ENCODE measurements at regions not wholly inside any gene's neighbourhood (a gene's known extent, or its start where the extent isn't known, plus 50 kb on each side); places are given as distances from the start of the nearest gene placed in this dataset.

- DNase-seq: no peak
Measured at GRCh38 chr11:127105593-127106541, 105.3 kb upstream of the KIRREL3 start.

GRCh38 chr11:127103586-127104388 lies 103.2 kb upstream of the KIRREL3 start:
- no peak for DNase-seq

DNA sequence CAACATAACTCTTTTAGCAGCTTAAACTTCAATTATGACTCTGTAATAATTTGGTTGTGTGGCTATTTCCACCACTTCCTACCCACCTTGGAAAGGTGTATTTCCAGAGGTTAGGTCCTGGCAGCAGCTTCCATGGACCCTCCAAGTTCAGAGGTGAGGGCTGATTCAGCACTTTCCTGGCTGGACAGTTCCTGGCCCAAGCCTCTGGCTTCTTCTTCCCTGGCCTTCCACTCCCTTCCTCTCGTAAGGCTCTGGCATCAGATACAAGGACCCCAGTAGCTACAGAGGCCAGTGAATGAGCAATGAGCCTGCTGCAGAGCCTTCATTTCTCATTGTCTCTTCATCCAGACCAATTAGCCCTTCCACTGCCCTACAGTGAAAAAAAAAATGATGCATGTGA lies 98.1 kb upstream of the KIRREL3 start:
- no peak for DNase-seq

- no peak for DNase-seq
Measured at GRCh38 chr11:127080735-127081134, 80.2 kb upstream of the KIRREL3 start.

DNA sequence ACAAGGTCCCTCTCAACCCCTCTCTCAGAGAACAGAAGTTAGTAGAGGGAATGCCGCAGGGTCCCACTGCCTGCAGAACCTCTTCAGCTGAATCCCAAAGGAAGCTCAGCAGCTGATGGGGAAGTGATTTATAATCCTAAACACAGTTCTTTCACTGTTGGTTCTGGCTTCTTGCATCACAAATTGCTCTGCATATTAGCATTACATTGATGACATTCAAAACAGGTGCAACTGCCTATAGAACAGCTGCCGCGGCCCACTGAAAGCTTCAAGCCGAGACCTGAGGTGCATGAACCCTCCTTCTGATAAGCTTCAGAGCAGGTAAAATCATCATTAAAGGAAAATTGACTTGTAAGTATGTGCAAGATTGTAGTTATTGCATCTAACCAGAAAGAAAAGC lies 75.2 kb upstream of the KIRREL3 start:
- no peak for DNase-seq

DNA sequence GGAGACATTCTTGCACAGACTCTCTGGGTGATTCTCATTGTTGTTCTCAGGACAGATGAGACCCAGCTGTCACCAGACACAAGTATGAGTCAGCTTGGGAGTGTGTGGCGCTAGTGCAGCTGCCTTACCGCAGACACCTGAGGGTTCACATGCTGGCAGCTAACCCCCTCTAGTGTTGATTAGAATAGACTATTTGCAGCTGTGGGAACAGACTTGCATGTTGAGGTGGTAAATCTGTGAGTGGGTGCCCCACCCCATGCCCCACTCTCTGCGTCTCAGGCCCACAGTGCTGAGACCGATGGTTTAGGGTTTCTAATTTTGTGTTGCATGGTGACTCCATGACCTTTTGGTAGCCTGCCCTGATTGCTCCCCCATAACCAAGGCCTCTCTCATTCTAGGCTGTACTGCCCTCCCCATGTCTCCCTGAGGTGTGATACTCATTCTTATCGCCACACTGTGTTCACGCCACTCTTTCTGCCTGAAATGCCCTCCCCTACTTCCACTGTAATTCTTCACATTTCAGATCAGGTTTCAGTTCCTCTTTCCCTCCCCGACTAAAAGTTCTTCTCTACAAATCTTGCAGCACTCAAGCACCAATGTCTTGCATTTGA lies 73.7 kb upstream of the KIRREL3 start:
- no peak for DNase-seq

DNA sequence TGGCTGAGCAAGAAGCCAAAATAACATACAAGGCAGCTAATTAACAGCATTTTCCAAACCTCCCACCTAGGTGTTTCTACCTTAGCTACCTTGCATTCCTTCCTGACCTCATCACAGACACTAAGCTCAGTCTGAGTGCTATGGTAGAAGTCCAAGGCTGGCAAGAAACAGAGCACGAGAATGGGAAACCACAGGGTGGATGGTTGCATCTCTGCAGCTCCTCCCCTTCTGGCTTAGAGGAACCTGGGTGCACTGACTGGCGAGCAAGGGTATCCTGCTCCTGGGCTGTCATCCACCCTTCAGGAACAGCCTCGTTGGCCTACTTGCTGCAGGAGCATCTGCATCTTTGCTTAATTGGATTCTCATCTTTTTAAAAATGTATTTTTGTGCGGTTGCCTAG lies 73.1 kb upstream of the KIRREL3 start:
- DNase-seq: no peak

- DNase-seq: no peak
Measured at GRCh38 chr11:127071606-127072005, 71.0 kb upstream of the KIRREL3 start.

DNA sequence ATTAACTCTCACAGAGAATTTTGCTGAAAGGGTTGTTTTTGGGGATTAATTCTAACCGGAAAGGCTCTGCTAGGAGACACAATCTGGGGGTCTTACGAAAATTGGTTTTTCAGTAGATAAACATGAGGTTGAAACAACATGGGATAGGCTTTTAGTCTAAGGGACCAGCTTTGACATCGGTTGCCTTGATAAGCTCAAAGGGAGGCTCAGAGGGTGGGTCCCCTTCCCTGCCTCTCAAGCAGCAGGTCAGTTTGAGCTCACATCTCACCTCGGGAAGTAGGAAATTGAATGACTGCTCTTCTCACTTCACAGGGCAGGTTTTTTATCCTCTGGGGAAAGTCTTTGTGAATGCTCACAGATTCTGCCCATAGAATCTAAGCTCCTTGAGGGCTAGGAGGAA lies 70.2 kb upstream of the KIRREL3 start:
- DNase-seq: no peak

GRCh38 chr11:127066401-127067090 lies 66.0 kb upstream of the KIRREL3 start:
- no peak for DNase-seq

- no peak for DNase-seq
Measured at GRCh38 chr11:127063241-127063640, 62.7 kb upstream of the KIRREL3 start.

- no peak for DNase-seq
Measured at GRCh38 chr11:127061947-127062346, 61.4 kb upstream of the KIRREL3 start.

GRCh38 chr11:127059750-127060149 lies 59.2 kb upstream of the KIRREL3 start:
- DNase-seq: no peak

GRCh38 chr11:127059286-127059685 lies 58.7 kb upstream of the KIRREL3 start:
- DNase-seq: no peak

GRCh38 chr11:127058524-127058923 lies 58.0 kb upstream of the KIRREL3 start:
- no peak for DNase-seq

DNA sequence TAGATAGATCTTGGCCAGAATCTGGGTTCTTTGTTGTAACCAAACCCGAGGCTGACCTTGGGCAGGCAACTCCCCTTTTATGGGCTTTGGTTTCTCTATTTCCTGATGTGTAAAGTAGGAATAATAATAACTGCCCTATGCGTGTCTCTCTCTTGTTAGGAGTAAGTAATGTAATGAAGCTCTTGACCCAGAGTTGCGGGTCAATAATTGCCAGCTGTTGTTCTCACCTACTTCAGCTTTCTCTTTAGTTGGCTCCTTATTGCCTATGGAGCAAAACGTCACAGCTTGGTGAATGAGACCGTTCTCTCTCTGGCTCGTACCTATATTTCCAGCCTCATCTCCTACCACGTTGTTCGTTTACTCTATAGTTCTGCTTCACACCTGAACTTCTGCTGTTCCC lies 56.6 kb upstream of the KIRREL3 start:
- DNase-seq: no peak

GRCh38 chr11:127056338-127056971 lies 55.9 kb upstream of the KIRREL3 start:
- DNase-seq: no peak

DNA sequence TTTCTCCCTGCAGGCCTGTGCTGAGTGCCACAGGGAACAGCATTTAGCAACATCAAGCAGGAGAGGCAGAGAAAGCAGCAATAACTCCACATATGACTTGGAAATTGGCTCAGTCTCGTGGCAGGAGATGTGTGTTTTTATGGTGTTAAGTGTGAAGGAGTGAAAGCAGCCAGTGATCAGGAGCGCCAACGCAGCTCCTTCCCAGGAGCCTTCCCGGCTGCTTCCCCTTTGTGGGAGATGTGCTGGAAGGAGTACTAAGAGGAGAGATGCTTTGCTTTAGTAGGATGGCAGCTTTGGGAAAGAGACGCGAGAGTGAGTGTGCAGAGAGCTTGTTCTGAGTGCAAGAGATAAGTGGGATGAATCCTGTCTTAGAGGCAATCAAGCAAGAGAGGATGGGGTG lies 54.7 kb upstream of the KIRREL3 start:
- DNase-seq: no peak

GRCh38 chr11:127054153-127054552 lies 53.6 kb upstream of the KIRREL3 start:
- no peak for DNase-seq

DNA sequence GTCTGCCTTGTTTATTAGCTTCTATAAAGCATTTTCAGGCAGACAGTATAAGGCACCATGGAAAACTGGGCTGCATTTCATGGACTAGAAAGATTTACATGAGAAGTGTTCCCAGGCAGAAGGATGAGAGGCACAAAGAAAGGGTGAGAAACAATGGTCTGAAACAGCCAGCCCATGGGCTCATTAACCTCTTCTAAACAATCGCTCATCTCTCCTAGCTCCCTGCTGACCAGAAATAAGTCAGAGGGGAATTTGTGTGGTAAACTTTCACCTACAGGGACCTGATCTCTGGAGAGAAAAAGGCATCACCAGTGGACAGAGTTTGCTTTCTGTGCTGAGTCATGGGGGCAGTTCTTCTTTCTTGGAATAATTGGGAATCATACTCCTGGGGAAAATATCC lies 51.8 kb upstream of the KIRREL3 start:
- DNase-seq: no peak

Data from CD4-positive, alpha-beta T cell treated with Interleukin-17A for 1 hour (primary cell).